ENCODE measurements at regions not wholly inside any gene's neighbourhood (a gene's known extent, or its start where the extent isn't known, plus 50 kb on each side); places are given as distances from the start of the nearest gene placed in this dataset.

DNA sequence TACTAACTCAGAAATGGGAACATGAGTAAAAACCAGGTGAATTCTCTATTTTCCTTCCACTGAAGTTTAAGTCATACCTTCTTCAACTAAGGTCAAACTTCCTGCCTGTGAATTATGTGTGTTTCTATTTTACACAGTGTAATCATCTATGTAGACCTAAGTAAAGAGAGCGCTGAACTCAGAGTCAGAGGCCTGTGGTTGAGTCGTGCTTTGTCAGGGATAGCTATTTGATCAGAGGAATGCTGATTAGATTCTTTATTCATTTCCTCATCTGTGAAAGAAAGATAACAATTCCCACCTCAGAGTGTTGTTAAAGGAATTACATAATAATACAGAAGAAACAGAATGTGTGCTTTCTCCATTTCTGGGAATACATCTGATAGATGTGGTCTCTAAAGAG, 654.1 kb downstream of the STIM2 start:
- no peak for TF ChIP-seq GATA2 (IDR thresholded peaks at IDR 0.05; ENCODE audit: low read depth, low read length)
- no peak for TF ChIP-seq GATA3 (IDR thresholded peaks at IDR 0.05; ENCODE audit: low read depth, low read length)

Data from SH-SY5Y (cell line).